IPS-NIHi7 (cell line): ENCODE measurements at regions not wholly inside any gene's neighbourhood (a gene's known extent, or its start where the extent isn't known, plus 50 kb on each side); places are given as distances from the start of the nearest gene placed in this dataset.

ENCODE experiments used
- DNase-seq: peaks from one replicate; pipeline ENCODE4 v3.0.0; 2012; ENCODE audit warnings: mixed read lengths; ENCODE audit errors: extremely low spot score

GRCh38 chr14:32022938-32023466 lies 54.1 kb upstream of the ARHGAP5 start:
- no peak for DNase-seq

GRCh38 chr14:32023540-32023939 lies 53.6 kb upstream of the ARHGAP5 start:
- DNase-seq = no peak

GRCh38 chr14:32027255-32027939 lies 49.7 kb upstream of the ARHGAP5 start:
- no peak for DNase-seq
